ENCODE measurements at regions not wholly inside any gene's neighbourhood (a gene's known extent, or its start where the extent isn't known, plus 50 kb on each side); places are given as distances from the start of the nearest gene placed in this dataset.

DNA sequence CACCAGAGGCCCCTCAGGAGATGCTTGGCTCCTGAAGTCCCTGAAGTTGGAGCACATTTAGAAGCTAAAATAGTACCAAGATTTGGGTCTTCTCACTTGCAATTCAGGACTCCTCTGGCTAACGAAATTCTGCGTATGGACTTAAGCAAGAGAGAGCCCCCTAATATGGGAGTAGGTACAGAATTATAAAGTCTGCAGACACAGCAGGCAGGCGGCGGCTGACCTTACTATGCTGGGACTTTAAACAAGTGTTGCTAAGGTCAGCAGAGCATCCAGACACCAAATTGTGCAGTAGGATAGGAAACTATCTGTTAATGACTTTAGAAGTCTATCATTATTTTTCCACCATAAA lies 104.5 kb upstream of the PDE4B start:
- DNase-seq, result no peak

DNA sequence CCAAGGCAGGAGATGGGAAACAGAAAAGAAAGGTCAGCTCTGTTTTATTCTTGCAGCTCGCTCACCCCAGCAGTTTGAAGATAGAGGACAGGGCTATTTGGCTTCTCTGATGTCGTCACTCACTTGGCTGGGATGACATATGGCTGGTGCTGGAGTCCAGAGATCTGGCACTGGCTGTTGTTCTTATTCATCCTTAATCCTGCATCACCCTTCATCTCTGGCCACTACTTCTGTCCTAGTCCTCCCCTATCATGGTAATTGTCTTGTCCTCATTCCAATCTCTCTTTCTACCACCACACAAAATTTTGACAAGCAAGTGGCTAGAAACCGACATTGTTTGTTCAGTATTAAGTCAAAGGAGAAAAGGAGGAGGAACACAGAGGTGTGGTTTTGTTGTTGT lies 103.8 kb upstream of the PDE4B start:
- DNase-seq, result no peak

DNA sequence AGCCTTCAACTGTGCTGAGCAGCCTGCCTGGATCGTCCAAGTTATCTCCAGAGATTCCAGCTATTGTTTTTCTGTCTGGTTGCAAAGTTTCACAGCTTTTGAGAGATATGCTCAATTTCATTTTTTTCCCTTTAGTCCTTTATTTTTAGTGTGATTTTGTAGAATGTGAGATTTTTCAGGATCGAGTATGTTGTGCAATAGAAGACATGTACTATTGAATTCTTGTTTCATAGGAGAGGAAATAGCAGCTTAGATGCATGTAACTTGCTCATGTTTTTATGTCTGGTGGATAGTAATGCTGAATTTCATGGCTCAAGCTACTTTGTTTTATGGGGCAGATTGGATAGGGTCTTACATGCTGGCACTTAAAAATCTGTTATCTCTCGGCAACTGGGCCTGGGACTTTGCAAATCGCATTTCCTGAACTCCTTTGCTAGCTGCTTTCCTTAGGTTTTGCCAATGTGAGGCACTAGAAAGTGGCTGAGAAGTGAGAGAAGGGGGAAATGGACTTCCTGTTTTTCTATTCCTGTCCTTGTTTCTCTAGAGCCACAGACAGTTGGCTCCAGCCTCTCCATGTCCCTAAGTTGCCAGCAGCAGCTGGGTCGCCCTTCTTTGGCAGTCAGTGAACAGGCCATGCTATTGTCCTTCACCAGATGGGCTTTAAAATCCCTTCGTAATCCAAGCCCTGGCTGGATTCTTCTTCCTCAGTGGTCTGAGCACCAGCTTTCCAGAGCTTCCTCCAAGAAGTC lies 101.4 kb upstream of the PDE4B start:
- DNase-seq, result no peak

DNA sequence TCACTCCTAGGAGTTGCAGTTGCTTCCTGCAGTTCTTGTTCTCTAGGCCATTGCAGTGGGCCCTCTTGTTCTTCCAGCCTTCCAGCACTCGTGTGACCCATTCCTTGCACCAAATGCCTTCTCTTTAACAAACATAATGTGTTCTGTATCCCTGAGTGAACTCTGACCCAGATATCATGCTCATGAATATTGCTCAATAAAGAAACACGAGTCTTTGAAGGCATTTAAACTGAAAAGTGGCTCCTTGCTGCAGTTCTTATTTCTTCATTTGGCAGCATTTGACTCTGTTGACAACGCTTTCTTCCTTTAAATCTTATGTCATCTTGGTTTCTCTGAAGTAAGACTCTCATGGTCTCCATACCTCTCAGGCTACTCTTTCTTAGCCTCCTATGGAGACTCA lies 100.7 kb upstream of the PDE4B start:
- no peak for DNase-seq

DNA sequence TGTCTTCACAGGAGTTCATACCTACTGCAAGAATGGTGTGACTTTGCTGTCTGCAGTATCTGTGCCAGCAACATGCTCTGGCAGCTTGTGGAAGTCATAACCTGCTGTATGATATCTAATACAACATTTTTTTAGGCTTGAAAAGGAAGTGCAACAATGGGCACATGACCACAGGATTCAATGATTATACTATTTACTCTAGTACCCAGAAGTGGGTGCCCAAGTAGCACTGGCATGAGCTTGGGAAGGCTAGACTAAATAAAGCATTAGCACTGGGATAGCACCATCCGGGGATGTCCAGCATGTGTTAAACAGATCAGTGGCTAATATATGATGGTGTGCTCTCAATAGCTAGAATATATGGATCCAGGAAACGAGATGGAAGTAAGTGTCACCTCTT lies 98.6 kb upstream of the PDE4B start:
- no peak for DNase-seq

DNA sequence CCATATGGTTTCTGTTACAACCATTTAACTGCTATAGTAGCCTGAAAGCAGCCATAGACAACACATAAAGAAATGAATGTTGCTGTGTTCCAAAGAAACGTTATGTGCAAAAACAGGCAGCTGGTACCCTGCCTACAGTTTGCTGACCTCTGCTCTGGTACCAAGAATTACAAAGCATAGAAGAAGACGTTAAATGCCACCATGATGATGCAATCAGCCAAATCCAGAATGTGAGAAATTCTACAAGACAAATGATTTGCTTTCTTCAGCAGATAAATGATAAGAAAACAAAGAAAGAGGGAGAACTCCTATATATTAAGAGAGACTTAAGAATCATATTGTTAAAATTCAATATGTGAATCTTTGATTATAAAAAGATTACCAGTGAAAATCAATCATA lies 97.8 kb upstream of the PDE4B start:
- no peak for DNase-seq

DNA sequence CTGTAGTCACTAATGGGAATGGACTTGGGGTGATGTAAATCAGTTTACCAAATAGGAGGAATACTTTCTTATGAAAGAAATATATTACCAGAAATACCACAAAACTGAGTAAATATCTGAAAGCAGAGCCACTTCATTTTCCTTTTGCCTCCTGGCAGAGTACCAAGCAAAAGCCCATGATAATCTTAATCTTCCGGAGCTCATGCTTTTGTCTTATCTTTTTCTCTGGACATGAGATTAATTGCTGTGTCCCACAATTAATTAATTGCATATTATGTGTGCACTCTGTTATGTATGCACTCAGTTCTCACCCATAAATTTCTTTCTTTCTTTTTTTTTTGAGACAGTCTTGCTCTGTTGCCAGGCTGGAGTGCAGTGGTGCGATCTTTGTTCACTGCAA lies 94.1 kb upstream of the PDE4B start:
- DNase-seq, result no peak

DNA sequence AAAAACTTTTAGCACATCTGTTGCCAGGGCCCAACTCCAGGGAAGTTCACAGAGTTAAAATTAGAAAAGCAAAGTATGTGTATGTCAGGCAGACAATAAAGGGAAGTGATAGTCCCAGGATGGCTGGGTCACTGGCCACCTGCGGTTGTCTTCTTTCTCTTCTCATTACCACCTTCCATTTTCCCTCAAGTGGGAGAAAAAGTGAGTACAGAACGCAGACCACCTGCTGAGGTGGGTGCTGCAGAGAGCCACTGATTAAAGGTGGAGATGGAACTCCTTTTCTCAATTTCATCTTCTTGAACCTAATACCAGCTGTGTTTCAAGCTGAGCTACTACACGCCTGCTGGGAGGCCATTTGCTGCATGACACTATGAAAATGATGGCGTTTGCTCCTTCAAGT lies 88.8 kb upstream of the PDE4B start:
- DNase-seq, result no peak

DNA sequence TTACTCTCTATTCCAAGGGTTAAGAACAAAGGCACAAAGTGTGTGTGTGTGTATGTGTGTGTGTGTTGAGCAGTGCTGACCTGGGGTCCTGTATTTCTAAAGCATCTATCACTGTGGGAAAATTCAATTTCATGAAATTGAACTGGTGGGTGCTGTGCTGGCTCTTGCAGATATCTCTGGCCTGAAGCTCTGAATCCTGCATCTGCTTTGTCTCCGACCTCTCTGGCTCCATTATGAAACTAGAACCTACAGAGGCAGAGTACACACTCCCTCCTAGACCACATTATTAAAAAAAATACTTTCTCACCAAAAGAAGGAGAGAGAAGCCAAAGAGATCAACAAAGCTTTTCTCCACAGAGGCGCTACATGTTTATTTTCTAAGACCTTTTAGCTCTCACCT lies 88.4 kb upstream of the PDE4B start:
- DNase-seq, result no peak

DNA sequence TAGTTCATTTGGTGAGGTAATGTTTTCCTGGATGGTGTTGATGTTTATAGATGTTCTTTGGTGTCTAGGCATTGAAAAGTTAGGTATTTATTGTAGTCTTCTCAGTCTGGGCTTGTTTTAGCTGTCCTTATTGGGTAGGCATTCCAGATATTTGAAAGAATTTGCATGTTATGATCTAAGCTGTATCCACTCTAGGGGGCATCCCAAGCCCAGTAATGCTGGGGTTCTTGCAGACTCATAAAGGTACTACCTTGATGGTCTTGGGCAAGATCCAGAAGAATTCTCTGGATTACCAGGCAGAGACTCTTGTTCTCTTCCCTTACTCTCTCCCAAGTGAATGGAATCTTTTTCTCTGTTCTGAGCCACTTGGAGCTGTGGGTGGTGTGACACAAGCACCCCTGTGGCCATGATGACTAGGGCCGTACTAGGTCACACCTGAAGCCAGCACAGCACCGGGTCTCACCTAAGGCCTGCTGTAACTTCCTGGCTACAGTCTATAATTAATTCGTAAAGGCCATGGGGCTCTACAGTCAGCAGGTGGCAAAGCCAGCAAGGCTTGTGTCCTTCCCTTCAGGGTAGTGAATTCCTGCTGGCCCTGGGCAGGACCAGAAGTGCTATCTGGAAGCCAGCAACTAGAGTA lies 74.8 kb upstream of the PDE4B start:
- no peak for DNase-seq

DNA sequence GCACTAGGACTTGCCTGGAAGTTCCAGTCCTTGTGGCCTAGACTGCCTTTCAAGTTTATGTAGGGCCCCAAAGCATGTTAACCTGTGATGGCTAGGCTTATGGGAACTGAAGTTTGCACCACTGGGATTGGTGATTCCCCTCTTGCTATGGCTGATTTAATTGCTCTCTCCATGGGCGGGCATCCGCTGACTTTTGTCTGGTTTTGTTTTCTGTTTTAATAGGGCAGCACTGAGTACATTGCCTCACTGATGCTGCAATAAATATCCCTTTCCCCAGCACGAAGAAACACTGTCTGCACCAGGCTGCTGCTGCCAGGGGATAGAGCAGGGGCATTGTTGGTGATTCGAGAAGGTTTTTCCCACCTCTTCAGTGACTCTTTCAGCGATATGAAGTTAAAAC lies 73.3 kb upstream of the PDE4B start:
- no peak for DNase-seq

DNA sequence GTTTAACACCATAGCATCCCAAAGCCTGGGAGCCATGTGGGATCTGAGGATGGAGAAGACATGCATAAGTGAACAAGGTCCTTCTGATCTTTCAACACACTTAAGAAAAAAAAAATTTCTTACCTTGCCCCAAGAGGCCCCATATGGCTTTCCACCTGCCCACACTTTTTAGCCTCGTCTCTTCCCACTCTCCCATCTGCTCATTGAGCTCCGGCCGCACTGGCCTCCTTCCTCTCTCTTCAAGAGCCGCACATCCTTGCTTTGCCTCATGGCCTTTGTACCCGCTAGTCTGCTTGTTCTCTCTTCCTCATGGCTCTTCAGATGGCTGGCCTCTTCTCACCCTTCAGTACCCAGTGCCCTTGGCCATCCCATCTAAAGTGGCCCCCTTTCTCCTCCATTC lies 70.2 kb upstream of the PDE4B start:
- no peak for DNase-seq

DNA sequence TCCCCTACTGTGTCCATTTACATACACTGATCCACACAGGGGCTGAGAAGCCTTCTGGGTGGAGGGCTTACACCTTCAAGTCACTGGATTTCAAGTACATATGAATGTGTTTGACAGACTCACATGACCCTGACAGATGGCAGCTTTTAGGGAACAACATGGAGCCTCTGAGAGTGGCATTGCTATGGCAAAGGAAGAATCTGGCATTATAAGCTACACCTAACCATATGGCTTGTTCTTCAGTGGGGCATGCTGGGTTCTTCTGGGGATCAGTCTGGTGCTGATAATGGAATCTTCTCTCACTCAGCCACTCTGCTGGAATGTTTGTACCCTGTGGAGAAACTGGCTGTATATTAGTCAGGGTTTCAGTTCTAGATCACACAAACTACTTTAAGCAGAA lies 68.5 kb upstream of the PDE4B start:
- no peak for DNase-seq

DNA sequence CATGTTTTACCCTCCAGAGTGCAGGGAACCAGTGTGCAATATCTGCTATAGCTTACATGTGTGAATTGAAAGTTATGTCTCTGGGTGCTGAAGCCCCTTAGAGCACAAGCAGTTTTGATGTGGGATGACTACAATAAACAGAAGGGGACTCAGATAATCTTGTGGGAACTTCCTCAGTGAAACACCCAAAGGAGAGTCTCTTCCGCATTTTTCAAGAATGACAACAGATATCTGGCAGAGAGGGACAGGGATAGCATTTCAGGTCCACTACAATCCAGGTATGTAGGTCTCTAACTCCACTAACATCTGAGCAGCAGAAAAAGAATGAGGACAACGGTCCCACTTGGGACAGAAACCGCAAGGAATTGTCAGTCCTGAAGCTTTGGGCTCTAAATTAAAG lies 67.6 kb upstream of the PDE4B start:
- DNase-seq, result no peak

DNA sequence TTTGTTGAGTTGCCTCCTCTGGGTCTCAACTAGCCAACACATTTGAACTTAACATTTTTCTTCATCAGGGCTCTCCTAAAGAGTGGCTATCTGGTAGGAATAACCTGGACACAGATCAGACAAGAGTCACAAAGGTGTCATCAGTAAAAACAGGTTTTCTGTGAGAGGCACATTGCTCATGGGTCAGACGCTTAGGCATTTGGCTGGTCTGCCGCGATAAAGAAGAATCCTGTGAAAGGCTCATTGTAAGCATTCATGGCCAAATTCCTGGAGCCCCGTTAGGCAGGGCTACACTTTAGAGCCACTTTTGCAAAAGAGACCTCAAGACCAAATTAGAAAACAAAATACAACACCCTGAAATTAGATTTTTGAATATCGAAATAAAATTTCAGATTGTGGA lies 64.2 kb upstream of the PDE4B start:
- DNase-seq, result no peak

DNA sequence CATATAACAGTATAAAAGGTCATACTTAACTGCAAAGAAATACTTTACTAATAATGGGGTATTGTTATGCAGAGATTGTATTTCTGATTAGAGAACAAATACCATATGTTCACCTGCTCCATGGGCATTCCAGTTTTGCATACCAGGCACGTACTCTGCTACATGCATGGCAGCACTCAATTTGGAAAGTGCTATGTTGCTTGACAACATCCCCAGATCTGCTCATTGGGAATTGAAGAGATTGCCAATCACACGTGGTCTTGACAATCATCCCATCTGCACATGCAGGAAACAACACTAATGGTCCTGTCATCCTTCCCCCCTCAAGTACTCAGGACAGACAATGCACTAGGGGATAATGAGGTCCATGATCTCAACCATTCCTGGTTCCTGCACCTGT lies 63.4 kb upstream of the PDE4B start:
- DNase-seq, result no peak

DNA sequence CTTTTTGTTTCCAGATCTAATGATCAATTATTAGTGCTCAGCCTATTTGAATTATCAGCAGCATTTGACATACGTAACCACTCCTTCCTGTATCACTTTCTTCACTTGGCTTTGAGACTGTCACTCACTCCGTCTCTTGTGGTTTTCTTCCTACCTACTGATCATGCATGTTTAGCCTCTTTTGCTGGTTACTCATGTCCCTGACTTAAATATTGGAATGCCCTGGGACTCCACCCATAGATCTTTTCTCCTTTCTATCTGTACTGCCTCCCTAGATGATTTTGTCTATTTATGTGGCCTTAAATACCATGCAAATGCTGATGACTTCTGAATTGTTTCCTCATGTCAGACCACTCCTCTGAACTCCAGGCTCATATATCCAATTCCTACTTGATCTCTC lies 57.7 kb upstream of the PDE4B start:
- DNase-seq, result no peak

DNA sequence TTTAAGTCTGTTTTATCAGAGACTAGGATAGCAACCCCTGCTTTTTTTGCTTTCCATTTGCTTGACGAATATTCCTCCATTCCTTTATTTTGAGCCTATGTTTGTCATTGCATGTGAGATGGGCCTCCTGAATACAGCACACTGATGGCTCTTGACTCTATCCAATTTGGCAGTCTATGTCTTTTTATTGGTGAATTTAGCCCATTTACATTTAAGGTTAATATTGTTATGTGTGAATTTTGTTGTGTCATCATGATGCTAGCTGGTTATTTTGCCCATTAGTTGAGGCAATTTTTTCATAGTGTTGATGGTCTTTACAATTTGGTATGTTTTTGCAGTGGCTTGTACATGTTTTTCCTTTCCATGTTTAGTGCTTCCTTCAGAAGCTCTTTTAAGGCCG lies 50.7 kb upstream of the PDE4B start:
- DNase-seq, result no peak

Measured in NCI-H187 (cell line).